ENCODE measurements at regions not wholly inside any gene's neighbourhood (a gene's known extent, or its start where the extent isn't known, plus 50 kb on each side); places are given as distances from the start of the nearest gene placed in this dataset.

DNA sequence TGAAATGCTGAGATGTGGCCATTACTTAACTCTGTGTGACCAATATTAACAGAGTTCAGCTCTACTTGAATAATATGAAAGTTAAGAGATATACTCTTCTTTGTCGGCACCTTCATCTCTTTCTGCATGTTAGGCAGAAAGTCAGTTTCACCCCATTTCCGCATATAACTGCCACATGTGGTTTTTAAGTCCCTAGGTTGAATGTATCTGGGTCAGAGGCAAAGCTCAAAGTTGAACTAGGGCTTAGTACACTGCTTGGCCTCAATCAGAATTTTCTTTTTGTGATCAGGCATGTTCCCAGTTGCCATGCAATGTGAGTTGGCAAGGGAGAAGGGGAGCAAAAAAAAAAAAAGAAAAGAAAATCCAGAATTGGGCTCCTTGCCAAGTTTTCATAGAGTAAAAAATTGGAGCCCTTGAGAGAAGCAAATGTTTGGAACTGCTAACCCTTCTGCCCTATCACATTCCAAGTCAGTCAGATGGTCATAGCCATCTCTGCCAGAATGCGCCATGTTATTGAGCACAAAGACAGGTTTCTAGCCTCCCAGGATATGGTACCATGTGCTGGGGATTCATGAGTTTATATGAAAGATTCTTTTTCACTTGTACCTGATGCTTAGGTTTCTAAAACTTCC is 251.2 kb upstream of the RORB start:
- no peak overlapping the region for H3K9ac ChIP-seq (ENCODE audit: low read depth, low read length)
- no peak overlapping the region for H3K27ac ChIP-seq (ENCODE audit: low read length)
- H3K4me3 ChIP-seq (ENCODE audit: low read length), result no peak overlapping the region

DNA sequence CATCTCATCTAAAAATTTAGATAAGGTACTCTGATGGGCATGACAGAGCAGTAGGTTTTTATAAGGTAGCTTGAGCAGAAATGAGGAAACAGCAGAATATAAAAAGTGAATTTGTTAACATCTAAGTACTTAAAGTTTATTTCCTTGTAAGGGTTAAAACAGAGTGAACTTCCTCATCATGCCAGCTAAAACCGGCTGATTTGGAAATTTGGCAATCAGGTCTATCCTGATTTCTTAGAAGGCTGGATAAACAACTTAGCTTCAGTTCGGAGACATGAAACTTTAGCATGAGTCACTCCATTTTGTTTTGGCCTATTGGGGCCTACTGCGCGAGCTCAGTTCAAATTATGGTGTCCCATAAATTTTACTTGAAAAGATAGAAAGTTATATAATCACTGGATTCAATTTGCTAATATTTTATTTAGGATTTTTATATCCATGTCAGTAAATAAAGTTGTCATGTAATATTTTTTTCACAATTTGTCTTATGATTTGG is 241.6 kb upstream of the RORB start:
- Histone ChIP-seq H3K36me3 (ENCODE audit: insufficient read depth, low read depth, low read length) (no peaks in the 10 kb centered on the region), H3K9ac (ENCODE audit: low read depth, low read length) (no peak overlapping the region), H3K4me1 (ENCODE audit: insufficient read depth, low read length) (no peaks in the 10 kb centered on the region), H3K9me3 (ENCODE audit: insufficient read depth, low read depth, low read length) (no peaks in the 10 kb centered on the region), H3K27me3 (ENCODE audit: insufficient read depth, low read length) (no peaks in the 10 kb centered on the region), H3K4me3 (ENCODE audit: low read length) (no peak overlapping the region), H3K27ac (ENCODE audit: low read length) (no peak overlapping the region)

More for the DNA sequence above, 251.2 kb upstream of the RORB start:
- Histone ChIP-seq H3K27me3 (ENCODE audit: insufficient read depth, low read length) (no peaks in the 10 kb centered on the region), H3K36me3 (ENCODE audit: insufficient read depth, low read depth, low read length) (no peaks in the 10 kb centered on the region), H3K4me1 (ENCODE audit: insufficient read depth, low read length) (no peaks in the 10 kb centered on the region), H3K9me3 (ENCODE audit: insufficient read depth, low read depth, low read length) (no peaks in the 10 kb centered on the region)

DNA sequence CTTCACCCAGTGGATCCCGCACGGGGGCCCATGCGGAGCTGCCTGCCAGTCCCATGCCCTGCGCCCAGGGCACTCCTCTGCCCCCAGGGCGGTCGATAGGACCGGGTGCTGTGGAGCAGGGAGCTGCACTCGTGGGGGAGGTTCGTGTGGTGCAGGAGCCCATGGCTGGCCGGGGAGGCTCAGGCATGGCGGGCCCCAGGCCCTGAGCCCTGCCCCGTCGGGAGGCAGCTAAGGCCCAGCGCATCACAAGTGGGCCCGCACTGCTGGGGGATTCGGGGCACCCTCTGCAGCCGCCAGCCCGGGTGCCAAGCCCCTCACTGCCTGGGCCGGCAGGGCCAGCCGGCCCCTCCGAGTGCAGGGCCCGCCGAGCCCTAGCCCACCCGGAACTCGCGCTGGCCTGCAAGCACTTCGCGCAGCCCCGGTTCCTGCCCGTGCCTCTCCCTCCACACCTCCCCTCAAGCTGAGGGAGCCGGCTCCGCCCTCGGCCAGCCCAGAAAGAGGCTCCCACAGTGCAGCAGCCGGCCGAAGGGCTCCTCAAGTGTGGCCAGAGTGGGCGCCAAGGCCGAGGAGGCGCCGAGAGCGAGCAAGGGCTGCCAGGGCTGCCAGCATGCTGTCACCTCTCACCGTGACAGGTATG is 221.1 kb upstream of the RORB start:
- Histone ChIP-seq H3K27ac (ENCODE audit: low read length) (no peak overlapping the region), H3K36me3 (ENCODE audit: insufficient read depth, low read depth, low read length) (no peaks in the 10 kb centered on the region)

GRCh38 chr9:74277532-74277931 is 219.6 kb upstream of the RORB start:
- Histone ChIP-seq H3K27ac (ENCODE audit: low read length) (no peak overlapping the region), H3K36me3 (ENCODE audit: insufficient read depth, low read depth, low read length) (no peaks in the 10 kb centered on the region), H3K9me3 (ENCODE audit: insufficient read depth, low read depth, low read length) (no peaks in the 10 kb centered on the region), H3K4me3 (ENCODE audit: low read length) (no peak overlapping the region), H3K9ac (ENCODE audit: low read depth, low read length) (no peak overlapping the region), H3K4me1 (ENCODE audit: insufficient read depth, low read length) (no peaks in the 10 kb centered on the region), H3K27me3 (ENCODE audit: insufficient read depth, low read length) (no peaks in the 10 kb centered on the region)

More for the DNA sequence above, 221.1 kb upstream of the RORB start:
- no peaks in the 10 kb centered on the region for H3K27me3 ChIP-seq (ENCODE audit: insufficient read depth, low read length)
- no peak overlapping the region for H3K4me3 ChIP-seq (ENCODE audit: low read length)
- H3K9ac ChIP-seq (ENCODE audit: low read depth, low read length), result no peak overlapping the region
- no peaks in the 10 kb centered on the region for H3K9me3 ChIP-seq (ENCODE audit: insufficient read depth, low read depth, low read length)
- no peaks in the 10 kb centered on the region for H3K4me1 ChIP-seq (ENCODE audit: insufficient read depth, low read length)

- Histone ChIP-seq H3K36me3 (ENCODE audit: insufficient read depth, low read depth, low read length) (no peaks in the 10 kb centered on the region), H3K9ac (ENCODE audit: low read depth, low read length) (no peak overlapping the region), H3K9me3 (ENCODE audit: insufficient read depth, low read depth, low read length) (no peaks in the 10 kb centered on the region), H3K27ac (ENCODE audit: low read length) (no peak overlapping the region), H3K27me3 (ENCODE audit: insufficient read depth, low read length) (no peaks in the 10 kb centered on the region), H3K4me3 (ENCODE audit: low read length) (no peak overlapping the region), H3K4me1 (ENCODE audit: insufficient read depth, low read length) (no peaks in the 10 kb centered on the region)
Observed at GRCh38 chr9:74281674-74282073, 215.5 kb upstream of the RORB start.

GRCh38 chr9:74282526-74283253 is 214.4 kb upstream of the RORB start:
- H3K4me1 ChIP-seq (ENCODE audit: insufficient read depth, low read length), result no peaks in the 10 kb centered on the region

DNA sequence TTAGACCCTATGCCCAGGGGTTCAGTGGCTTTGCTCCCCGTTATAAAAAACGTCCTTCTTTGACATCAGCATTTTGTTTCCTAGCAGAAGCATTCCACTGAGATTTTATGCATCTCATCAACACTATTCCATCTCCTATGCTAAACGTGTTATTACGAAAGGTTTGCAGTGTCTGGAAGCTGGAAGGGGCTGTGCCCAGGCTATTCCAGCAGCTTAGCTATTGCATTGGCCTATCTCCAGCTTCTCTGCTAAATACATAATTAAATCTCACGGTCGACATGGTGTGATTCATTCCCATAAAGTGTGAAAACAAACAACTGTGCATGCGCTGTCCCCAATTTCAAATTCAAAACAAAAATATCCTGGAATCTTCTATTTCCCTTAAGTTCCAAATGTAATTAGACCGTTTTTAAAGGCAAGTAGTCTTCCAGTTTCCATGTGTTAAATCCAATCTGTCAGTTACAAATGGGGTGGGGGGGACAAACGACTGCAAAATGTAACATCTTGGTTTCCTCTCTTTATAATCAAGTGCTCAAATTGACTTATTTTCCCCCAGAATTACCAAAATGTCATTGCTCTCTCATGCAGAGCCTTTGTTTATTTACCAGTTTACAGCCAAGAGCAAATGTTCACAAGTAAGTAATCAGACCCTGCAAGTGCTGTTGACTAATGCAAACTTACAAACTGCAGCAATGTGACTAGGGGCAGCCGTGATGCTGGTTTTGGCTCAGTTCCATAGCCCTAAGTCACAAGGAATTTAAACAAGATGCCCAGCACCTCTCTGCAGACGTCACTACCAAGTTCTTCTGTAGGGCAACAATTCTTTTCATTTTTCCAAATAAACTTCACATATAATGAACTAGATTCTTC is 212.3 kb upstream of the RORB start:
- no peak overlapping the region for H3K4me3 ChIP-seq (ENCODE audit: low read length)
- H3K27ac ChIP-seq (ENCODE audit: low read length), result no peak overlapping the region
- no peaks in the 10 kb centered on the region for H3K27me3 ChIP-seq (ENCODE audit: insufficient read depth, low read length)
- H3K4me1 ChIP-seq (ENCODE audit: insufficient read depth, low read length), result peaks cover 3% of the 10 kb centered on the region; the same call in 1 of the 2 replicates
- H3K36me3 ChIP-seq (ENCODE audit: insufficient read depth, low read depth, low read length), result no peaks in the 10 kb centered on the region
- H3K9ac ChIP-seq (ENCODE audit: low read depth, low read length), result no peak overlapping the region
- no peaks in the 10 kb centered on the region for H3K9me3 ChIP-seq (ENCODE audit: insufficient read depth, low read depth, low read length)

More at GRCh38 chr9:74282526-74283253, 214.4 kb upstream of the RORB start:
- no peaks in the 10 kb centered on the region for H3K36me3 ChIP-seq (ENCODE audit: insufficient read depth, low read depth, low read length)
- no peak overlapping the region for H3K9ac ChIP-seq (ENCODE audit: low read depth, low read length)
- H3K27me3 ChIP-seq (ENCODE audit: insufficient read depth, low read length), result no peaks in the 10 kb centered on the region
- no peak overlapping the region for H3K27ac ChIP-seq (ENCODE audit: low read length)
- no peak overlapping the region for H3K4me3 ChIP-seq (ENCODE audit: low read length)
- H3K9me3 ChIP-seq (ENCODE audit: insufficient read depth, low read depth, low read length), result no peaks in the 10 kb centered on the region

DNA sequence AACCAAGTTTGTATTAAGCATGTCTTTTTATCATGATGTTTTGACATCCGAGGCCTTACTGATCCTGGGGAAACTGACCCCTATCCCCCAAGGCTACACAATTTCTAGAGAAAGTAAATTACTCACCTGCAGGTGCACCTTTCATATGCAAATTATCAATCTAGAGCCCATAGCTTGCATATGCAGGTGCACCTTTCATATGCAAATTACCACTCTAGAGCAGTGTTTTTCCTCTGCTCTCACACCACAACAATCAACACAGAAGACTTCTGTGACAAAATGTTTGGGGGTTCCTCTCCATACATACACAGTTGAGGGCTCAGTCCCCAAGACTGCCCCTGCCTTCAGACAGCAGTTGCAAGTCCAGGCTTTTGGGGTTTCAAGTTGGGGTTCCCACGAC is 203.7 kb upstream of the RORB start:
- Histone ChIP-seq H3K4me1 (ENCODE audit: insufficient read depth, low read length) (peaks cover 3% of the 10 kb centered on the region; the same call in 1 of the 2 replicates), H3K9ac (ENCODE audit: low read depth, low read length) (peak overlapping the region; percentile 24; the same call in 1 of the 2 replicates), H3K27me3 (ENCODE audit: insufficient read depth, low read length) (no peaks in the 10 kb centered on the region), H3K27ac (ENCODE audit: low read length) (peak overlapping the region; percentile 85), H3K9me3 (ENCODE audit: insufficient read depth, low read depth, low read length) (no peaks in the 10 kb centered on the region), H3K36me3 (ENCODE audit: insufficient read depth, low read depth, low read length) (no peaks in the 10 kb centered on the region), H3K4me3 (ENCODE audit: low read length) (no peak overlapping the region)

- Histone ChIP-seq H3K9ac (ENCODE audit: low read depth, low read length) (no peak overlapping the region), H3K9me3 (ENCODE audit: insufficient read depth, low read depth, low read length) (no peaks in the 10 kb centered on the region), H3K27ac (ENCODE audit: low read length) (no peak overlapping the region), H3K4me1 (ENCODE audit: insufficient read depth, low read length) (peaks cover 26% of the 10 kb centered on the region; the same call in 1 of the 2 replicates), H3K36me3 (ENCODE audit: insufficient read depth, low read depth, low read length) (no peaks in the 10 kb centered on the region), H3K27me3 (ENCODE audit: insufficient read depth, low read length) (no peaks in the 10 kb centered on the region), H3K4me3 (ENCODE audit: low read length) (no peak overlapping the region)
Observed at GRCh38 chr9:74303945-74304344, 193.2 kb upstream of the RORB start.

GRCh38 chr9:74304598-74304997 is 192.5 kb upstream of the RORB start:
- no peaks in the 10 kb centered on the region for H3K27me3 ChIP-seq (ENCODE audit: insufficient read depth, low read length)
- peaks cover 26% of the 10 kb centered on the region; the same call in 1 of the 2 replicates for H3K4me1 ChIP-seq (ENCODE audit: insufficient read depth, low read length)
- 0 out of 2 replicates have a peak overlapping the region, but pooled peaks have one; percentile 33 for H3K4me3 ChIP-seq (ENCODE audit: low read length)
- H3K9me3 ChIP-seq (ENCODE audit: insufficient read depth, low read depth, low read length), result no peaks in the 10 kb centered on the region
- H3K9ac ChIP-seq (ENCODE audit: low read depth, low read length), result no peak overlapping the region
- H3K36me3 ChIP-seq (ENCODE audit: insufficient read depth, low read depth, low read length), result no peaks in the 10 kb centered on the region
- H3K27ac ChIP-seq (ENCODE audit: low read length), result no peak overlapping the region

DNA sequence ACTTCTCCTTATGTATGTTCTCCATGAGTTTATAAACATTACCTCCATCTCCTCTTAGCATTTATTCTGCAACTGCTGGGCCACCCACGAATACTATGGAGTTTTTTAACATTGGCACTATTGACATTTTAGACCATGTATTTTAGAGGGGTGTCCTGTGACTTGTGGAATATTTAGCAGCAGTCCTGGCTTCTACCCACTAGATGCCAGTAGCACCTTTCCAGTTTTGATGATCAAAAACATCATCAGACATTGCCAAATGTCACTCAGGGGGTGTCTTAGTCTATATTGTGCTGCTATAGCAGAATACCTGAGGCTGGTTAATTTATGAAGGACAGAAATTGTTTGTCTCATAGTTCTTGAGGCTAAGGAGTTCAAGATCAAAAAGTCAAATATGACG is 187.5 kb upstream of the RORB start:
- H3K36me3 ChIP-seq (ENCODE audit: insufficient read depth, low read depth, low read length), result no peaks in the 10 kb centered on the region
- H3K27ac ChIP-seq (ENCODE audit: low read length), result no peak overlapping the region
- H3K9ac ChIP-seq (ENCODE audit: low read depth, low read length), result no peak overlapping the region
- H3K4me3 ChIP-seq (ENCODE audit: low read length), result no peak overlapping the region
- H3K4me1 ChIP-seq (ENCODE audit: insufficient read depth, low read length), result peaks cover 15% of the 10 kb centered on the region; the same call in 1 of the 2 replicates
- H3K9me3 ChIP-seq (ENCODE audit: insufficient read depth, low read depth, low read length), result no peaks in the 10 kb centered on the region
- no peaks in the 10 kb centered on the region for H3K27me3 ChIP-seq (ENCODE audit: insufficient read depth, low read length)

Data from iPS-20b (cell line).